ENCODE measurements at regions not wholly inside any gene's neighbourhood (a gene's known extent, or its start where the extent isn't known, plus 50 kb on each side); places are given as distances from the start of the nearest gene placed in this dataset.
"Not testable (repeated sequence)": the region's sequence is repeated elsewhere in the genome, so short reads cannot be mapped to it uniquely, and the experiment has no call there.

DNA sequence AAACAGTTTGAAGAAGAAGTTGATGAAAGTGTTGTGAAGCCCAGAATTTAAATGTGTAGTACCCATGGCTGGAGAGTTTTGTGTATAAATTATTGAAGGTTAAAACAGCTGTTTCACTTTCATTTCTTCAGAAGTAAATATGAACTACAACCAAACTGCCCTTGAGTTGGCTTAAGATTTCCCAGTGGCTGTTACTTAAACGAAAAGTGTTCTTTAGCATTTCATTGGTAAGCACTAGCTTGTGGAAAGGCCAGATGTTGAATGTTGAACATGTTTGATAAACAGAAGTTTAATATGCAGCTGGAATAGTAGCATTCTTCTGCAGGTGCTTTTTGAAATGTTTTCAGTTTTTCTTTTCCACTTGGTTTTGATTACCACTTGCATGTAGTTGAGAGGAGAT is 83.2 kb upstream of the TNRC6B start:
- TF ChIP-seq EZH2phosphoT487 (IDR thresholded peaks at IDR 0.05; ENCODE audit: low read length) = no peak
- TF ChIP-seq, protein P1, sequence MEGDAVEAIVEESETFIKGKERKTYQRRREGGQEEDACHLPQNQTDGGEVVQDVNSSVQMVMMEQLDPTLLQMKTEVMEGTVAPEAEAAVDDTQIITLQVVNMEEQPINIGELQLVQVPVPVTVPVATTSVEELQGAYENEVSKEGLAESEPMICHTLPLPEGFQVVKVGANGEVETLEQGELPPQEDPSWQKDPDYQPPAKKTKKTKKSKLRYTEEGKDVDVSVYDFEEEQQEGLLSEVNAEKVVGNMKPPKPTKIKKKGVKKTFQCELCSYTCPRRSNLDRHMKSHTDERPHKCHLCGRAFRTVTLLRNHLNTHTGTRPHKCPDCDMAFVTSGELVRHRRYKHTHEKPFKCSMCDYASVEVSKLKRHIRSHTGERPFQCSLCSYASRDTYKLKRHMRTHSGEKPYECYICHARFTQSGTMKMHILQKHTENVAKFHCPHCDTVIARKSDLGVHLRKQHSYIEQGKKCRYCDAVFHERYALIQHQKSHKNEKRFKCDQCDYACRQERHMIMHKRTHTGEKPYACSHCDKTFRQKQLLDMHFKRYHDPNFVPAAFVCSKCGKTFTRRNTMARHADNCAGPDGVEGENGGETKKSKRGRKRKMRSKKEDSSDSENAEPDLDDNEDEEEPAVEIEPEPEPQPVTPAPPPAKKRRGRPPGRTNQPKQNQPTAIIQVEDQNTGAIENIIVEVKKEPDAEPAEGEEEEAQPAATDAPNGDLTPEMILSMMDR (IDR thresholded peaks at IDR 0.05; ENCODE audit: low read length) = no peak
- no peak for TF ChIP-seq EZH2 (optimal IDR thresholded peaks at IDR 0.05; ENCODE audit: low read depth, low read length)
- Histone ChIP-seq H3K36me3 (replicated peaks; ENCODE audit: insufficient read depth, low read length) (no peaks in the 10 kb centered on the region), H3K4me1 (ENCODE audit: low read length) (no peaks in the 10 kb centered on the region), H3K9me2 (replicated peaks; ENCODE audit: insufficient read depth, low read length) (no peaks in the 10 kb centered on the region), H3K27me3 (replicated peaks; ENCODE audit: insufficient read depth, low read length) (no peaks in the 10 kb centered on the region), H2AFZ (ENCODE audit: low read length) (no peak overlapping the region), H3F3A (ENCODE audit: insufficient read depth, low read length) (no peaks in the 10 kb centered on the region), H3K4me2 (ENCODE audit: low read depth, low read length) (peak overlapping the region; percentile 48), H3K9ac (ENCODE audit: low read length) (no peak overlapping the region), H4K20me1 (ENCODE audit: insufficient read depth, low read length) (no peaks in the 10 kb centered on the region), H3K79me2 (ENCODE audit: low read length) (peaks cover 32% of the 10 kb centered on the region), H3K27ac (ENCODE audit: low read length) (peak overlapping the region; percentile 7; the same call in 1 of the 2 replicates), H3K4me3 (ENCODE audit: low read length) (peak overlapping the region; percentile 37), H3K9me3 (replicated peaks; ENCODE audit: insufficient read depth, low read length) (no peaks in the 10 kb centered on the region)
- peak; percentile 71 for DNase-seq

DNA sequence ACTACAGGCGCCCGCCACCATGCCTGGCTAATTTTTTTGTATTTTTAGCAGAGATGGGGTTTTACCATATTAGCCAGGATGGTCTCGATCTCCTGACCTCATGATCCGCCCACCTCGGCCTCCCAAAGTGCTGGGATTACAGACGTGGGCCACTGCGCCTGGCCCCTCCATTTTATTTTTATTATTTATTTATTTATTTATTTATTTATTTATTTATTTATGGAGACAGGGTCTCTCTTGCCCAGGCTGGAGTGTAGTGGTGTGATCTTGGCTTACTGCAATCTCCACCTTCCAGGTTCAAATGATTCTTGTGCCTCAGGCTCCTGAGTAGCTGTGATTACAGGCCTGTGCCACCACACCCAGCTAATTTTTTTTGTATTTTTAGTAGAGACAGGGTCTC is 77.8 kb upstream of the TNRC6B start:
- H3K9me3 ChIP-seq (replicated peaks; ENCODE audit: insufficient read depth, low read length); H3K9ac ChIP-seq (ENCODE audit: low read length); H3F3A ChIP-seq (ENCODE audit: insufficient read depth, low read length); H3K9me2 ChIP-seq (replicated peaks; ENCODE audit: insufficient read depth, low read length); H2AFZ ChIP-seq (ENCODE audit: low read length); H3K4me2 ChIP-seq (ENCODE audit: low read depth, low read length); DNase-seq; H3K36me3 ChIP-seq (replicated peaks; ENCODE audit: insufficient read depth, low read length); H4K20me1 ChIP-seq (ENCODE audit: insufficient read depth, low read length); H3K4me1 ChIP-seq (ENCODE audit: low read length); H3K27ac ChIP-seq (ENCODE audit: low read length); H3K4me3 ChIP-seq (ENCODE audit: low read length); H3K27me3 ChIP-seq (replicated peaks; ENCODE audit: insufficient read depth, low read length): not testable (repeated sequence)
- H3K79me2 ChIP-seq (ENCODE audit: low read length) = peaks cover 29% of the 10 kb centered on the region

DNA sequence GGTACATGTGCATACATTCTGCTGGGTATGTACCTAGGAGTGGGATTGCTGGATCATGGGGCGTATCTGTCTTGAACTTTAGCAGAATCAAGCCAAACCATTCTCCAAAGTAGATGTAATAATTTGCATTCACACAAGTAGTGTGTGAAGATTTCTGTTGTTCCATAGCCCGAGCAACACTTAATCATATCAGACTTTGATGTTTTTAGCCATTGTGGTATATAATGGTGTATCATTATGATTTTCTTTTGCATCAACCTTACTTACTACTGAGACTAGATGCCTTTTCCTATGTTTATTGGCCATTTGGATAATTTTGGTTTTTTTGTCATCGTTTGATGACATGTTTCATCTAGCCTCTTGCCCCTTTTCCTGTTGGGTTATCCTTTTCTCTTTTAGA is 72.0 kb upstream of the TNRC6B start:
- Histone ChIP-seq H3K9ac (ENCODE audit: low read length) (no peak overlapping the region), H4K20me1 (ENCODE audit: insufficient read depth, low read length) (no peaks in the 10 kb centered on the region), H3K79me2 (ENCODE audit: low read length) (peaks cover 46% of the 10 kb centered on the region), H3K4me3 (ENCODE audit: low read length) (no peak overlapping the region), H3K36me3 (replicated peaks; ENCODE audit: insufficient read depth, low read length) (no peaks in the 10 kb centered on the region), H3K4me1 (ENCODE audit: low read length) (peaks cover 7% of the 10 kb centered on the region), H3K27me3 (replicated peaks; ENCODE audit: insufficient read depth, low read length) (no peaks in the 10 kb centered on the region), H3K4me2 (ENCODE audit: low read depth, low read length) (no peak overlapping the region), H2AFZ (ENCODE audit: low read length) (no peak overlapping the region), H3F3A (ENCODE audit: insufficient read depth, low read length) (no peaks in the 10 kb centered on the region), H3K9me2 (replicated peaks; ENCODE audit: insufficient read depth, low read length) (no peaks in the 10 kb centered on the region), H3K27ac (ENCODE audit: low read length) (no peak overlapping the region), H3K9me3 (replicated peaks; ENCODE audit: insufficient read depth, low read length) (no peaks in the 10 kb centered on the region)
- no peak for DNase-seq
- TF ChIP-seq EZH2phosphoT487 (IDR thresholded peaks at IDR 0.05; ENCODE audit: low read length) (no peak), EZH2 (optimal IDR thresholded peaks at IDR 0.05; ENCODE audit: low read depth, low read length) (no peak)
- TF ChIP-seq, protein P1 (IDR thresholded peaks at IDR 0.05; ENCODE audit: low read length) = no peak

DNA sequence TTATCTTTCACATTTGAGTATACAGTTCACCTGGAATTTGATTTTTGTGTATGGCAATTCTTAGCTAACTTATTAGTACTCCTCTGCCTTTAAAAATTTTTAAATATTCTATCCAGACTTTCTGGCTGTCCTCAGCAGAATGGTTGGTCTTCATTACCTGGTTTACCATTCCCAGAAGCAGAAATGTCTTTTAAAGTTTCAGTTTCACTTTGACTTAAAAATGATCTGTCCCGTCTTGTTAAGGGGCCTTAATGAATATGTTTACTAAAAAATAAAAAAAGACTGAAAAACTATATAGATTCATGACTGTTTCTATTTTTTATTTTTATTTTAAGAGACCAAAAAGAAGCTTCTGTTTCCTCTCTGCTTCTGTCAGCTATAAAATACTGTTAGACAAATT is 70.5 kb upstream of the TNRC6B start:
- H2AFZ ChIP-seq (ENCODE audit: low read length) = peak overlapping the region; percentile 12
- H4K20me1 ChIP-seq (ENCODE audit: insufficient read depth, low read length) = no peaks in the 10 kb centered on the region
- no peaks in the 10 kb centered on the region for H3F3A ChIP-seq (ENCODE audit: insufficient read depth, low read length)
- no peaks in the 10 kb centered on the region for H3K36me3 ChIP-seq (replicated peaks; ENCODE audit: insufficient read depth, low read length)
- DNase-seq = peak; percentile 65
- H3K27me3 ChIP-seq (replicated peaks; ENCODE audit: insufficient read depth, low read length) = no peaks in the 10 kb centered on the region
- peaks cover 51% of the 10 kb centered on the region for H3K79me2 ChIP-seq (ENCODE audit: low read length)
- H3K27ac ChIP-seq (ENCODE audit: low read length) = no peak overlapping the region
- H3K9me3 ChIP-seq (replicated peaks; ENCODE audit: insufficient read depth, low read length) = no peaks in the 10 kb centered on the region
- H3K9ac ChIP-seq (ENCODE audit: low read length) = peak overlapping the region; percentile 34; the same call in 1 of the 2 replicates
- no peaks in the 10 kb centered on the region for H3K9me2 ChIP-seq (replicated peaks; ENCODE audit: insufficient read depth, low read length)
- H3K4me2 ChIP-seq (ENCODE audit: low read depth, low read length) = peak overlapping the region; percentile 51; the same call in 1 of the 2 replicates
- TF ChIP-seq EZH2 (optimal IDR thresholded peaks at IDR 0.05; ENCODE audit: low read depth, low read length) (no peak), EZH2phosphoT487 (IDR thresholded peaks at IDR 0.05; ENCODE audit: low read length) (no peak)
- TF ChIP-seq, protein P1 (IDR thresholded peaks at IDR 0.05; ENCODE audit: low read length) = no peak
- peak overlapping the region; percentile 43 for H3K4me3 ChIP-seq (ENCODE audit: low read length)
- peaks cover 7% of the 10 kb centered on the region for H3K4me1 ChIP-seq (ENCODE audit: low read length)
